H1 (cell line): ENCODE measurements at regions not wholly inside any gene's neighbourhood (a gene's known extent, or its start where the extent isn't known, plus 50 kb on each side); places are given as distances from the start of the nearest gene placed in this dataset.

ENCODE experiments used
- CTCF ChIA-PET: fragments of 300-600 bp; sonication (Branson Sonifier 250); formaldehyde crosslinking; loops from one replicate; lab custom pipeline; 2021; ENCODE audit not compliant: partially characterized antibody; lab: Charles Lee
- POLR2A ChIA-PET: fragments of 300-600 bp; sonication (Branson Sonifier 250); formaldehyde crosslinking; loops from one replicate; lab custom pipeline; 2021; ENCODE audit warnings: inconsistent platforms; ENCODE audit not compliant: partially characterized antibody; lab: Charles Lee
- DNase-seq, 2 experiments: peaks; one replicate each; pipeline versions ENCODE4 v3.0.0 to v3.0.0-alpha.2; 2010 to 2022; ENCODE audit warnings: low spot score in 2 of 2, low read depth in 1 of 2, mixed read lengths in 1 of 2
- FAIRE-seq: peaks from 2 replicates; lab custom pipeline; 2011; peaks lifted over from hg19 to GRCh38; lab: Jason Lieb, UNC
- H2AFZ ChIP-seq: 2 replicates; pipeline ENCODE4 v1.8.1; 2012; ENCODE audit warnings: low read length, inconsistent platforms
- H2AK5ac ChIP-seq: 2 replicates; pipeline ENCODE4 v1.6.1; 2013; ENCODE audit warnings: low read depth, low read length
- H2BK120ac ChIP-seq: replicated peaks from 2 replicates; pipeline ENCODE3; 2013; ENCODE audit warnings: low read depth, low read length, inconsistent platforms
- H2BK12ac ChIP-seq: 2 replicates; pipeline ENCODE4 v1.6.1; 2013; ENCODE audit warnings: low read depth, low read length
- H2BK15ac ChIP-seq: 2 replicates; pipeline ENCODE4 v1.6.1; 2013; ENCODE audit warnings: low read length
- H2BK20ac ChIP-seq: 2 replicates; pipeline ENCODE4 v1.6.1; 2013; ENCODE audit warnings: low read length
- H2BK5ac ChIP-seq: 2 replicates; pipeline ENCODE4 v1.6.1; 2013; ENCODE audit warnings: low read depth, low read length
- H3K14ac ChIP-seq: 2 replicates; pipeline ENCODE4 v1.6.1; 2013; ENCODE audit warnings: inconsistent platforms; ENCODE audit not compliant: insufficient read length
- H3K18ac ChIP-seq: 2 replicates; pipeline ENCODE4 v1.6.1; 2013; ENCODE audit warnings: low read length; ENCODE audit errors: extremely low read depth
- H3K23ac ChIP-seq: 2 replicates; pipeline ENCODE4 v1.6.1; 2013; ENCODE audit warnings: inconsistent platforms; ENCODE audit not compliant: insufficient read length
- H3K23me2 ChIP-seq: 2 replicates; pipeline ENCODE4 v1.6.1; 2013; ENCODE audit warnings: low read depth, low read length
- H3K27ac ChIP-seq: 2 replicates; pipeline ENCODE4 v1.6.1; 2011; ENCODE audit warnings: low read depth, low read length, inconsistent platforms
- H3K27me3 ChIP-seq, 4 experiments: replicated peaks in 1 of 4; 1 replicate in 1 of 4; 2 replicates in 3 of 4; pipeline versions ENCODE4 v1.6.1 to v1.8.1; 2011 to 2013; ENCODE audit warnings: low read length in 3 of 4, mild to moderate bottlenecking in 3 of 4, inconsistent platforms in 2 of 4, mixed read lengths in 2 of 4, moderate library complexity in 1 of 4; ENCODE audit not compliant: control insufficient read depth in 3 of 4, insufficient read depth in 3 of 4; ENCODE audit errors: extremely low read depth in 1 of 4
- H3K36me3 ChIP-seq, 4 experiments: 2 replicates each; pipeline versions ENCODE4 v1.6.1 to v1.8.1; 2011 to 2013; ENCODE audit warnings: mild to moderate bottlenecking in 4 of 4, low read length in 3 of 4, moderate library complexity in 2 of 4, control low read depth in 1 of 4, inconsistent platforms in 1 of 4; ENCODE audit not compliant: insufficient read depth in 4 of 4, control insufficient read depth in 2 of 4
- H3K4ac ChIP-seq: replicated peaks from 2 replicates; pipeline ENCODE3; 2013; ENCODE audit warnings: low read length, low read depth, mixed read lengths, inconsistent platforms; ENCODE audit not compliant: insufficient read length
- H3K4me1 ChIP-seq, 4 experiments: replicated peaks in 1 of 4; 1 replicate in 1 of 4; 2 replicates in 3 of 4; pipeline versions ENCODE4 v1.6.1 to v1.8.1; 2011 to 2013; ENCODE audit warnings: low read length in 3 of 4, inconsistent platforms in 2 of 4, mixed read lengths in 1 of 4; ENCODE audit not compliant: insufficient read depth in 4 of 4, control insufficient read depth in 3 of 4
- H3K4me2 ChIP-seq, 2 experiments: 2 replicates each; pipeline versions ENCODE4 v1.6.1 to v1.8.1; 2011 to 2013; ENCODE audit warnings: low read depth in 2 of 2, low read length in 2 of 2, control low read depth in 1 of 2, inconsistent platforms in 1 of 2, mild to moderate bottlenecking in 1 of 2; ENCODE audit not compliant: insufficient read depth in 1 of 2
- H3K4me3 ChIP-seq, 4 experiments: fragments of 200-600, 300-600 bp in 1 of 4; sonication (generic), shearing (Covaris generic), sonication (Bioruptor Twin) in 1 of 4; 2 replicates each; pipeline versions ENCODE4 v1.5.1 to v1.8.1; 2011 to 2016; ENCODE audit warnings: low read length in 4 of 4, low read depth in 3 of 4, control low read depth in 2 of 4, inconsistent platforms in 2 of 4, mild to moderate bottlenecking in 2 of 4, mixed read lengths in 1 of 4, moderate library complexity in 1 of 4; ENCODE audit not compliant: insufficient read depth in 2 of 4; ENCODE audit errors: extremely low read depth in 1 of 4
- H3K56ac ChIP-seq: replicated peaks from 2 replicates; pipeline ENCODE3; 2013; ENCODE audit warnings: low read depth, mild to moderate bottlenecking, mixed read lengths, low read length, inconsistent platforms; ENCODE audit not compliant: insufficient read length
- H3K79me1 ChIP-seq: 2 replicates; pipeline ENCODE4 v1.6.1; 2013; ENCODE audit warnings: low read depth, low read length, control low read depth
- H3K79me2 ChIP-seq, 2 experiments: 2 replicates each; pipeline versions ENCODE4 v1.6.1 to v1.8.1; 2012 to 2013; ENCODE audit warnings: low read length in 2 of 2, mild to moderate bottlenecking in 2 of 2, inconsistent platforms in 1 of 2; ENCODE audit not compliant: insufficient read depth in 2 of 2, control insufficient read depth in 1 of 2
- H3K9ac ChIP-seq, 4 experiments: replicated peaks in 1 of 4; 1 replicate in 1 of 4; 2 replicates in 3 of 4; pipeline versions ENCODE4 v1.6.1 to v1.8.1; 2011 to 2013; ENCODE audit warnings: low read depth in 3 of 4, low read length in 3 of 4, control low read depth in 2 of 4, mild to moderate bottlenecking in 2 of 4, moderate library complexity in 2 of 4, inconsistent platforms in 1 of 4; ENCODE audit errors: extremely low read depth in 1 of 4
- H3K9me3 ChIP-seq, 2 experiments: 2 replicates each; pipeline versions ENCODE4 v1.6.1 to v1.8.1; 2012 to 2013; ENCODE audit warnings: mild to moderate bottlenecking in 2 of 2, moderate library complexity in 2 of 2, control low read depth in 1 of 2, inconsistent platforms in 1 of 2, low read depth in 1 of 2, low read length in 1 of 2, mixed read lengths in 1 of 2; ENCODE audit not compliant: insufficient read depth in 2 of 2
- H4K20me1 ChIP-seq, 2 experiments: replicated peaks in 1 of 2; 2 replicates each; pipeline versions ENCODE3 to v1.8.1; 2011 to 2013; ENCODE audit warnings: inconsistent platforms in 2 of 2, low read length in 2 of 2, mild to moderate bottlenecking in 1 of 2; ENCODE audit not compliant: insufficient read depth in 2 of 2, control insufficient read depth in 1 of 2
- H4K5ac ChIP-seq: 2 replicates; pipeline ENCODE4 v1.6.1; 2013; ENCODE audit warnings: low read length, low read depth, mixed read lengths, inconsistent platforms; ENCODE audit not compliant: insufficient read length
- H4K8ac ChIP-seq: 2 replicates; pipeline ENCODE4 v1.8.0; 2013; ENCODE audit warnings: mild to moderate bottlenecking, moderate library complexity, low read length, inconsistent platforms; ENCODE audit not compliant: insufficient read depth; ENCODE audit errors: extremely low read depth
- H4K91ac ChIP-seq: replicated peaks from 2 replicates; pipeline ENCODE3; 2013; ENCODE audit warnings: low read length, mixed read lengths, inconsistent platforms; ENCODE audit not compliant: insufficient read length
- BCL11A ChIP-seq, 2 experiments: IDR thresholded peaks; one replicate each; pipeline ENCODE4 v1.6.1; 2011; ENCODE audit warnings: low read depth in 2 of 2, low read length in 2 of 2, mild to moderate bottlenecking in 2 of 2
- CTBP2 ChIP-seq: IDR thresholded peaks from 2 replicates; pipeline ENCODE4 v1.7.0; 2011; ENCODE audit warnings: borderline replicate concordance, mild to moderate bottlenecking, moderate library complexity, mixed read lengths, low read length; ENCODE audit not compliant: insufficient read depth, insufficient read length
- GABPA ChIP-seq: IDR thresholded peaks from 2 replicates; pipeline ENCODE4 v1.6.1; 2011; ENCODE audit warnings: mild to moderate bottlenecking, low read length, moderate library complexity, borderline replicate concordance; ENCODE audit not compliant: insufficient read depth
- JUN ChIP-seq: IDR thresholded peaks from 2 replicates; pipeline ENCODE4 v1.6.1; 2011; ENCODE audit warnings: low read depth, mild to moderate bottlenecking, improper control_type of control experiment, low read length
- NRF1 ChIP-seq: IDR thresholded peaks from 2 replicates; pipeline ENCODE4 v1.6.1; 2011; ENCODE audit warnings: mild to moderate bottlenecking, low read depth, low read length, improper control_type of control experiment
- POLR2AphosphoS5 ChIP-seq: IDR thresholded peaks from 2 replicates; pipeline ENCODE4 v1.6.1; 2011; ENCODE audit warnings: low read depth, low read length
- RBBP5 ChIP-seq: IDR thresholded peaks from 2 replicates; pipeline ENCODE4 v1.7.1; 2012; ENCODE audit warnings: low read depth, mild to moderate bottlenecking, inconsistent platforms, low read length, moderate library complexity, borderline replicate concordance
- RXRA ChIP-seq: IDR thresholded peaks from 2 replicates; pipeline ENCODE4 v1.6.1; 2011; ENCODE audit warnings: low read depth, mild to moderate bottlenecking, low read length, moderate library complexity; ENCODE audit not compliant: insufficient read depth
- SIRT6 ChIP-seq: IDR thresholded peaks from one replicate; pipeline ENCODE4 v1.7.1; 2012; ENCODE audit warnings: low read length, inconsistent platforms
- SP2 ChIP-seq: IDR thresholded peaks from 2 replicates; pipeline ENCODE4 v1.6.1; 2012; ENCODE audit warnings: mild to moderate bottlenecking, low read length, inconsistent platforms
- TEAD4 ChIP-seq: IDR thresholded peaks from 2 replicates; pipeline ENCODE4 v1.6.1; 2012; ENCODE audit warnings: low read depth, low read length, inconsistent platforms, mixed read lengths
- ZNF274 ChIP-seq: IDR thresholded peaks from 2 replicates; pipeline ENCODE4 v1.7.0; 2012; ENCODE audit warnings: low read length, borderline replicate concordance; ENCODE audit errors: extremely low read depth
- WGBS, 2 experiments: shearing (Covaris generic) in 1 of 2; methylation state at CpG; one replicate each; pipeline versions ENCODE4 v1.1.6 to v1.1.7; 2013 to 2015; ENCODE audit warnings: low lambda C conversion rate in 2 of 2, mixed read lengths in 2 of 2, inconsistent platforms in 1 of 2, low coverage in 1 of 2, missing lambda C conversion rate in 1 of 2; ENCODE audit not compliant: insufficient replicate concordance in 2 of 2, insufficient coverage in 1 of 2, insufficient read length in 1 of 2; ENCODE audit errors: extremely low coverage in 1 of 2, missing lambda C conversion rate in 1 of 2; 5-methylcytosine and 5-hydroxymethylcytosine counted together
- TF ChIP-seq, protein P1 (sequence below): IDR thresholded peaks from 2 replicates; pipeline ENCODE4 v1.6.1; 2012; ENCODE audit warnings: inconsistent platforms
- TF ChIP-seq, protein P2 (sequence below): IDR thresholded peaks from 2 replicates; pipeline ENCODE4 v1.6.1; 2012; ENCODE audit warnings: inconsistent platforms

DNA sequence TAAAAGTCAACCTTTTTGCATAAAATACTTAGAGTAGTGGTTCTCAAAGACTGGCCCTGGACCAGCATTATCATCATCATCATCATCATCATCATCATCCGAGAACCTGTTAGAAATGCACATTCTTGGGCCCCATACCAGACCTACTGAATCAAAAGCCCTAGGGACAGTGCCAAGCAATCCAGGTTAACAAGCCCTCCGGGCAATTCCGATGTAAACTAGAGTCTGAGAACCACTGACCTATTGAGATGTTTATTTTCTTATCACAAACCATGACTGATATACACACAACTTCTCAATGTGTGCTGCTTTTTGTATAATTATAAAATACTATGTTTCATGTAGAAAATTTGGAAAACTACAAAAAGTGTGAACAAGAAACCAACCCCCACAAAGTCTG lies 133.4 kb upstream of the GATB start:
- Histone ChIP-seq H2BK12ac (no peak overlapping the region), H4K91ac (no peak overlapping the region), H2AFZ (no peak overlapping the region), H2BK5ac (no peak overlapping the region), H2AK5ac (no peak overlapping the region), H3K4me1 (no peaks in the 10 kb centered on the region), H3K9me3 (no peaks in the 10 kb centered on the region), H2BK15ac (no peak overlapping the region), H3K14ac (no peak overlapping the region), H3K27ac (no peak overlapping the region), H3K36me3 (no peaks in the 10 kb centered on the region), H3K4ac (no peak overlapping the region), H3K18ac (no peak overlapping the region), H4K5ac (no peak overlapping the region), H3K4me3 (no peak overlapping the region), H3K79me2 (no peaks in the 10 kb centered on the region), H4K20me1 (no peaks in the 10 kb centered on the region), H2BK120ac (no peak overlapping the region), H3K23ac (no peak overlapping the region), H3K56ac (no peak overlapping the region), H4K8ac (no peak overlapping the region), H3K27me3 (peaks cover 0 to 2% (median 0%) of the 10 kb centered on the region in 4 experiments; a peak in 1 of 7 replicates), H3K9ac (no peak overlapping the region), H2BK20ac (no peak overlapping the region), H3K23me2 (no peaks in the 10 kb centered on the region), H3K79me1 (no peaks in the 10 kb centered on the region), H3K4me2 (no peak overlapping the region)
- ChIA-PET CTCF (interaction anchor here (1.5 kb wide), 1 partner anchor 92 kb away, joined by 3 read pairs; no protein-coding TSS in a partner anchor), POLR2A (no interaction called here)
- FAIRE-seq (no peak), DNase-seq (no peak)
- WGBS, 2 experiments: 88% methylated on average over 3 of the region's 3 CpGs; no CpG with 5 or more reads in 1 of the 2 experiments
- TF ChIP-seq, protein P1, sequence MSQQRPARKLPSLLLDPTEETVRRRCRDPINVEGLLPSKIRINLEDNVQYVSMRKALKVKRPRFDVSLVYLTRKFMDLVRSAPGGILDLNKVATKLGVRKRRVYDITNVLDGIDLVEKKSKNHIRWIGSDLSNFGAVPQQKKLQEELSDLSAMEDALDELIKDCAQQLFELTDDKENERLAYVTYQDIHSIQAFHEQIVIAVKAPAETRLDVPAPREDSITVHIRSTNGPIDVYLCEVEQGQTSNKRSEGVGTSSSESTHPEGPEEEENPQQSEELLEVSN: no peak
- TF ChIP-seq RBBP5 (no peak), CTBP2 (no peak), BCL11A (IDR thresholded peaks at IDR 0.05; ENCODE audit: low read depth in 2 of 2, low read length in 2 of 2) (no peak), POLR2AphosphoS5 (no peak), GABPA (no peak), JUN (no peak), TEAD4 (no peak), RXRA (no peak), SP2 (no peak), NRF1 (no peak), ZNF274 (no peak), SIRT6 (no peak)
- TF ChIP-seq, protein P2, sequence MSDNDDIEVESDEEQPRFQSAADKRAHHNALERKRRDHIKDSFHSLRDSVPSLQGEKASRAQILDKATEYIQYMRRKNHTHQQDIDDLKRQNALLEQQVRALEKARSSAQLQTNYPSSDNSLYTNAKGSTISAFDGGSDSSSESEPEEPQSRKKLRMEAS: no peak
